Loucy (cell line): ENCODE measurements at regions not wholly inside any gene's neighbourhood (a gene's known extent, or its start where the extent isn't known, plus 50 kb on each side); places are given as distances from the start of the nearest gene placed in this dataset.

Experiments
- H2AFZ ChIP-seq: fragments of 200-600 bp; sonication (generic); 2 replicates; pipeline ENCODE4 v1.6.0; 2016; ENCODE audit warnings: antibody characterized with exemption, mild to moderate bottlenecking, low read length, moderate library complexity
- H3F3A ChIP-seq: fragments of 200-600 bp; 2 replicates; pipeline ENCODE4 v1.6.0; 2016; ENCODE audit warnings: antibody characterized with exemption, low read depth, mild to moderate bottlenecking
- H3K27me3 ChIP-seq: fragments of 200-600 bp; sonication (generic); 2 replicates; pipeline ENCODE4 v1.6.1; 2014; ENCODE audit warnings: low read length, mild to moderate bottlenecking; ENCODE audit not compliant: insufficient read depth, poor library complexity, severe bottlenecking
- H3K36me3 ChIP-seq: fragments of 200-600 bp; sonication (generic); 2 replicates; pipeline ENCODE4 v1.6.1; 2016; ENCODE audit warnings: low read length; ENCODE audit not compliant: insufficient read depth
- H3K4me1 ChIP-seq: fragments of 200-600 bp; sonication (generic); 2 replicates; pipeline ENCODE4 v1.5.1; 2014; ENCODE audit warnings: low read length, mild to moderate bottlenecking; ENCODE audit not compliant: insufficient read depth, poor library complexity, severe bottlenecking
- H3K4me2 ChIP-seq: fragments of 200-600 bp; sonication (generic); 2 replicates; pipeline ENCODE4 v1.6.0; 2014; ENCODE audit warnings: antibody characterized with exemption, low read length, low read depth, mild to moderate bottlenecking; ENCODE audit not compliant: poor library complexity, severe bottlenecking
- H3K4me3 ChIP-seq: fragments of 200-600 bp; sonication (generic); 2 replicates; pipeline ENCODE4 v1.5.1; 2014; ENCODE audit warnings: low read length, mild to moderate bottlenecking, mixed read lengths; ENCODE audit not compliant: poor library complexity, severe bottlenecking
- H3K79me2 ChIP-seq: fragments of 200-600 bp; sonication (generic); 2 replicates; pipeline ENCODE4 v1.6.1; 2014; ENCODE audit warnings: low read length; ENCODE audit not compliant: insufficient read depth
- H3K9ac ChIP-seq: fragments of 200-600 bp; sonication (generic); 2 replicates; pipeline ENCODE4 v1.6.0; 2014; ENCODE audit warnings: mild to moderate bottlenecking, low read depth, low read length, moderate library complexity; ENCODE audit not compliant: poor library complexity, severe bottlenecking
- H3K9me2 ChIP-seq: fragments of 200-600 bp; sonication (generic); replicated peaks from 2 replicates; pipeline ENCODE4 v1.6.1; 2016; ENCODE audit warnings: low read depth, low read length, mixed read lengths
- H3K9me3 ChIP-seq: fragments of 200-600 bp; sonication (generic); 2 replicates; pipeline ENCODE4 v1.6.1; 2014; ENCODE audit warnings: mild to moderate bottlenecking, antibody characterized with exemption, low read length, low read depth; ENCODE audit not compliant: insufficient read depth
- H4K20me1 ChIP-seq: fragments of 200-600 bp; sonication (generic); 2 replicates; pipeline ENCODE4 v1.6.0; 2014; ENCODE audit warnings: antibody characterized with exemption, low read length, mild to moderate bottlenecking; ENCODE audit not compliant: insufficient read depth, poor library complexity, severe bottlenecking
- CTCF ChIP-seq: fragments of 200-600 bp; sonication (generic); conservative IDR thresholded peaks from 2 replicates; pipeline ENCODE4 v1.5.1; 2014; ENCODE audit warnings: mild to moderate bottlenecking, antibody characterized with exemption, low read length
- EZH2phosphoT487 ChIP-seq: fragments of 200-600 bp; IDR thresholded peaks from 2 replicates; pipeline ENCODE4 v1.6.1; 2018; ENCODE audit warnings: antibody characterized with exemption, mild to moderate bottlenecking, moderate library complexity, borderline replicate concordance

DNA sequence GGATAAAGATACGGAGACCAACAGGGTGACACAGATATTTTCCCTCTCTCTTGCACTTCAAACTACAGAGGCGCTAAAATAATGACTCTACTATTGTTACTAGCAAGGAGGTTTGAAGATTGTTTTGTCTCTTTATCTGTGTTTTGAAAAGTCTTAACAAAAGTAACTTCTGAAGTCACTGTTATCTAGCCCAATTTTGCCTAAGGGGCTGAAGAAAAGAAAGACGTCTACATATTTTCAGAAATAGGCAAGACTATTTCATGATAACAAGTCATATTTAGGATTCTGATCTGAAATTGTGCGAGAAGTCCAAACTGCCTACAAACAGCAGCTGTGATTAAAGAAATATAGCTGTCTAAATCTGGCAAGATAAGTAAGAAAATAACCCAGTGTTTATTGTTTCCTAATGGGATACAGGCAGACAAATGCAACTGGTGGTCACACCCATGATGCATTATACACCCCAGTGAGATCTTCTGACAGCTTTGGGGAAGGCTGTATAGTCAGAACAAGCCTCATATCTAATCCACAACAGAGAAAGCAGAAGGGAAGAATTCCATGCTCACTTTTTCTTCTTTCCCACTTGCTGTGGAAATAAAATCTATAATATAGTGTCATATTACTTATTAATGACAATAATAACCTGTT, 226.9 kb upstream of the ARID2 start:
- TF ChIP-seq EZH2phosphoT487: no peak
- TF ChIP-seq CTCF: no peak
- Histone ChIP-seq H3K9me2 (no peaks in the 10 kb centered on the region), H3K79me2 (no peaks in the 10 kb centered on the region), H3K4me3 (no peak overlapping the region), H2AFZ (no peak overlapping the region), H3K4me1 (no peaks in the 10 kb centered on the region), H4K20me1 (no peaks in the 10 kb centered on the region), H3K36me3 (no peaks in the 10 kb centered on the region), H3K9me3 (no peaks in the 10 kb centered on the region), H3K27me3 (no peaks in the 10 kb centered on the region), H3F3A (no peaks in the 10 kb centered on the region), H3K9ac (no peak overlapping the region), H3K4me2 (no peak overlapping the region)

GRCh38 chr12:45503899-45504298, 225.6 kb upstream of the ARID2 start:
- Histone ChIP-seq H3K4me1 (no peaks in the 10 kb centered on the region), H4K20me1 (no peaks in the 10 kb centered on the region)

DNA sequence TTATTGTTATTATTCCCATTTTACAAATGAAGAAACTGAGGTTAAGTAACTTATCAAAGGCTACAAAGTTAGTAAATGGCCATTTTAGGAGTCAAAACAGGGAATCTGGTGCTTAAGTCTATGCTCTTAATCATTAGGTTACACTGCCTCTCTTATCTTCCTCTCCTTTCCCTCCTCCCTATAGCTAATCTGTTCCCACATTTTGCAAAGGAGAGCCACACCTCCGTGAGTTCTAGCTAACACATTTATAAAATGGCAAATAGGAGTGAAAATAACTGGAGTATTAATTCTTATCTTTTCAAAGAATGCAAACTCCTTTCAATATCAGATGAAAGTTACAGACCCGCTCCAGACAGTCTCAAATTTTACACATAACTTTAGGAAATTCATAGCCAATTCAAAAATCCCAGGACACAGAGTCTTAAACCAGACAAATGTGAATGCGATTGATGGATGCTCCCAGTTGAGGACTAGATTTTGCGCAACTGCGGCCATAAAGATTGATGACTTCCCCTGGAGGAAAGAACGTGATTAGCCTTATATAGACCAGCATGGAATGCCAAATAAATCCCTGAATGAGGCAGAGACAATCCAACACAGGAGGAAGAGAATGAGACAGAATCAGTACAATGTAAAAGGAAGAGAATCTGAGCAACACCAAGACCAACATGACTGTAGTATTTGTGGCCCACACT, 225.0 kb upstream of the ARID2 start:
- TF ChIP-seq EZH2phosphoT487: no peak
- TF ChIP-seq CTCF: no peak
- H3K4me2 ChIP-seq: no peak overlapping the region
- H3K9me3 ChIP-seq: no peaks in the 10 kb centered on the region
- H3K4me1 ChIP-seq: no peaks in the 10 kb centered on the region
- H2AFZ ChIP-seq: no peak overlapping the region; the same call in 1 of the 2 replicates
- H3K27me3 ChIP-seq: no peaks in the 10 kb centered on the region
- H3K4me3 ChIP-seq: no peak overlapping the region
- no peaks in the 10 kb centered on the region for H3F3A ChIP-seq
- no peaks in the 10 kb centered on the region for H4K20me1 ChIP-seq
- no peak overlapping the region for H3K9ac ChIP-seq
- no peaks in the 10 kb centered on the region for H3K36me3 ChIP-seq
- H3K79me2 ChIP-seq: no peaks in the 10 kb centered on the region
- no peaks in the 10 kb centered on the region for H3K9me2 ChIP-seq

More at GRCh38 chr12:45503899-45504298, 225.6 kb upstream of the ARID2 start:
- Histone ChIP-seq H3K9ac (no peak overlapping the region), H3F3A (no peaks in the 10 kb centered on the region), H2AFZ (no peak overlapping the region), H3K4me3 (no peak overlapping the region), H3K4me2 (no peak overlapping the region), H3K27me3 (no peaks in the 10 kb centered on the region), H3K9me3 (no peaks in the 10 kb centered on the region), H3K9me2 (no peaks in the 10 kb centered on the region), H3K79me2 (no peaks in the 10 kb centered on the region), H3K36me3 (no peaks in the 10 kb centered on the region)
- TF ChIP-seq EZH2phosphoT487 (no peak), CTCF (no peak)
